Peyer's patch (tissue), 4 donors: ENCODE measurements at regions not wholly inside any gene's neighbourhood (a gene's known extent, or its start where the extent isn't known, plus 50 kb on each side); places are given as distances from the start of the nearest gene placed in this dataset.
"Not testable (repeated sequence)": the region's sequence is repeated elsewhere in the genome, so short reads cannot be mapped to it uniquely, and the experiment has no call there.

Experiments used
- DNase-seq, 3 donors: peaks; one replicate each; pipeline ENCODE4 v3.0.0-alpha.2; 2017 to 2019
- H3K27ac ChIP-seq, 4 donors: fragments of 200-600 bp; sonication (generic); one replicate each; pipeline ENCODE4 v1.5.1; 2016 to 2019
- H3K27me3 ChIP-seq, 2 donors: fragments of 200-600 bp; sonication (generic); one replicate each; pipeline ENCODE4 v1.5.1; 2019
- H3K36me3 ChIP-seq, 3 donors: fragments of 200-600 bp; sonication (generic); one replicate each; pipeline ENCODE4 v1.5.1; 2016 to 2019
- H3K4me1 ChIP-seq, 4 donors: fragments of 200-600 bp; sonication (generic); one replicate each; pipeline ENCODE4 v1.5.1; 2016 to 2019
- H3K4me3 ChIP-seq, 4 donors: fragments of 200-600 bp; sonication (generic); 1 replicate in 3 of 4; 2 replicates in 1 of 4; pipeline ENCODE4 v1.5.1; 2016 to 2019; ENCODE audit warnings: mild to moderate bottlenecking in 1 of 4
- H3K9me3 ChIP-seq, 4 donors: fragments of 200-600 bp; sonication (generic); one replicate each; pipeline ENCODE4 v1.5.1; 2016 to 2019; ENCODE audit warnings: mild to moderate bottlenecking in 1 of 4
- POLR2A ChIP-seq, 2 donors: fragments of 450-650 bp; IDR thresholded peaks; one replicate each; pipeline ENCODE4 v1.5.1; 2017; ENCODE audit warnings: antibody characterized with exemption in 2 of 2, mild to moderate bottlenecking in 2 of 2, moderate library complexity in 2 of 2
- TF ChIP-seq, protein P1 (sequence below), 6 experiments: fragments of 450-650 bp in 4 of 6; fragments of 200-600 bp in 2 of 6; sonication (generic) in 1 of 6; IDR thresholded peaks; one replicate each; pipeline ENCODE4 v1.5.1; 2017 to 2019; ENCODE audit warnings: antibody characterized with exemption in 6 of 6, mild to moderate bottlenecking in 3 of 6, moderate library complexity in 1 of 6

GRCh38 chr7:68977385-68978055 is 620.8 kb upstream of the AUTS2 start:
- Histone ChIP-seq H3K27me3 (no peaks in the 10 kb centered on the region), H3K27ac (no peak overlapping the region), H3K9me3 (no peaks in the 10 kb centered on the region), H3K4me1 (no peaks in the 10 kb centered on the region), H3K4me3 (no peak overlapping the region), H3K36me3 (no peaks in the 10 kb centered on the region)
- TF ChIP-seq, protein P1, sequence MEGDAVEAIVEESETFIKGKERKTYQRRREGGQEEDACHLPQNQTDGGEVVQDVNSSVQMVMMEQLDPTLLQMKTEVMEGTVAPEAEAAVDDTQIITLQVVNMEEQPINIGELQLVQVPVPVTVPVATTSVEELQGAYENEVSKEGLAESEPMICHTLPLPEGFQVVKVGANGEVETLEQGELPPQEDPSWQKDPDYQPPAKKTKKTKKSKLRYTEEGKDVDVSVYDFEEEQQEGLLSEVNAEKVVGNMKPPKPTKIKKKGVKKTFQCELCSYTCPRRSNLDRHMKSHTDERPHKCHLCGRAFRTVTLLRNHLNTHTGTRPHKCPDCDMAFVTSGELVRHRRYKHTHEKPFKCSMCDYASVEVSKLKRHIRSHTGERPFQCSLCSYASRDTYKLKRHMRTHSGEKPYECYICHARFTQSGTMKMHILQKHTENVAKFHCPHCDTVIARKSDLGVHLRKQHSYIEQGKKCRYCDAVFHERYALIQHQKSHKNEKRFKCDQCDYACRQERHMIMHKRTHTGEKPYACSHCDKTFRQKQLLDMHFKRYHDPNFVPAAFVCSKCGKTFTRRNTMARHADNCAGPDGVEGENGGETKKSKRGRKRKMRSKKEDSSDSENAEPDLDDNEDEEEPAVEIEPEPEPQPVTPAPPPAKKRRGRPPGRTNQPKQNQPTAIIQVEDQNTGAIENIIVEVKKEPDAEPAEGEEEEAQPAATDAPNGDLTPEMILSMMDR (IDR thresholded peaks at IDR 0.05) = no peak
- no peak for TF ChIP-seq POLR2A (IDR thresholded peaks at IDR 0.05)
- no peak for DNase-seq

DNA sequence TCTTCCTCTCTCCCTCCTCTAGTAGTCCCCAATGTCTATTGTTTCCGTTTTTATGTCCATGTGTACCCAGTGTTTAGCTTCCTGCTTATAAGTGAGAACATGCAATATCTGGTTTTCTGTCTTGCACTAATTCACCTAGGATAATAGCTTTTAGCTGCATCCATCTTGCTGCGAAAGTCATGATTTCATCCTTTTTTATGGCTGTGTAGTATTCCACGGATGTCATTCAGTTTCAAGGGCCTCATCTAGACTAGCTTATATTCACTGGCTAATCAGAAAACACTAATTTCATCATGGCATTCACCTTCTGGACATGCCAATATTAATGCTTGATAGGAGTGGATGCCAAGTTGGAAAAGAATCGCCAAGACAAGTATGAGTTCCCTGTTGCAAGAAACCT is 619.6 kb upstream of the AUTS2 start:
- TF ChIP-seq POLR2A (IDR thresholded peaks at IDR 0.05) = no peak
- TF ChIP-seq, protein P1 (IDR thresholded peaks at IDR 0.05) = no peak
- Histone ChIP-seq H3K4me3 (no peak overlapping the region), H3K4me1 (no peaks in the 10 kb centered on the region), H3K36me3 (no peaks in the 10 kb centered on the region), H3K27me3 (no peaks in the 10 kb centered on the region), H3K27ac (no peak overlapping the region), H3K9me3 (no peaks in the 10 kb centered on the region)
- DNase-seq = no peak

DNA sequence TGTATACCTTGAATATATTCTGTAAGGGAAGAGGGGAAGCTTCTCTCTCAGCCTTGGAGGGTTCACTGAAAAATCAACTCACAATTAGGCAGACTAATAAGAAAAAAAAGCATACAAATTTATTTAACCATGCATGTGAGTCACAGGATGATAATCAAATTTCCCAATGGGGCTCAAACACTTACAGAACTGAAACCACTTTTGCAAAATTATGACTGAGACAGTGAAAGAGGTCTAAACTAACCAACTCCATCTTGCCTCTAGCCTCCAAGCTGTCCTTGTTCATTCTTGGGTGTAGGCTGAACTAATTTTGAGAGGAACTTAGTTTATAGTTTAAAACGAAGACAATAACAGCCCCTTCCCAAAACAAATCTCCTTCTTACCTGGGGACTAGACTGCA is 618.3 kb upstream of the AUTS2 start:
- H3K9me3 ChIP-seq = no peaks in the 10 kb centered on the region
- H3K4me1 ChIP-seq = no peaks in the 10 kb centered on the region
- H3K36me3 ChIP-seq = no peaks in the 10 kb centered on the region
- TF ChIP-seq POLR2A (IDR thresholded peaks at IDR 0.05) = no peak
- TF ChIP-seq, protein P1 (IDR thresholded peaks at IDR 0.05) = no peak
- no peak overlapping the region for H3K4me3 ChIP-seq
- no peaks in the 10 kb centered on the region for H3K27me3 ChIP-seq
- no peak for DNase-seq
- no peak overlapping the region for H3K27ac ChIP-seq

DNA sequence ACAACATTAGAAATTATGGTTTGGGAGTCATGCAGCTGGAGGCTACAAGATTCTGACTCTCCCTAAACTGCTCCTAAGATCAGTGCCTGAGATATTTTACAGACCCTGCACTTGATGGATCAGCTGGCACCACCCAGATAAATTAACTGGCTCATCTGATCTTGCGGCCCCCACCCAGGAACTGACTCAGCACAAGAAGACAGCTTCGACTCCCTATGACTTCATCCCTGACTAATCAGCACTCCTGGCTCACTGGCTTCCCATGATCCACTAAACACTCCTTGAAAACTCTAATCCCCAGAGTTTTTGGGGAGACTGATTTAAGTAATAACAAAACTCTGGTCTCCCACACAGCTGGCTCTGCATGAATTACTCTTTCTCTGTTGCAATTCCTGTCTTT is 617.8 kb upstream of the AUTS2 start:
- not testable (repeated sequence) for H3K4me1 ChIP-seq, H3K27me3 ChIP-seq, H3K9me3 ChIP-seq, H3K4me3 ChIP-seq, H3K27ac ChIP-seq, DNase-seq, H3K36me3 ChIP-seq

DNA sequence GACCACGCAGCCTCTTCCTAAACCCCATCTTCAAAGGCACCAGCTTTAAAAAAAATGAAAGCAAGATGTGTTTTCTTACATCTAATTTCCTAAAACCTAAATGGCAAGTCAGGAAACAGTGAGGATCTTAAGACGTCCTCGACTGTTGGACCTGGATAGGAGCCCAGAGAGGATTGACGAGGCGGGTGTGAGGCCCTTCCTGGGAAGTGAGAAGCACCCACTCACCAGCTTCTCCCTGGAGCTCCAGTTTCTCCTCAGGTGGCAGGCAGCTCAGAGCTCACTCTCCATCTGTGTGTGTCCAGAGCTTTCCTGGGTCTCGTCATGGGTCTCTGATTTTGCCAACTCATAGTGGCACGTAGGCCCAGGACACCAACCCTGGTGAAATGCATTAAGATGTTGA is 614.0 kb upstream of the AUTS2 start:
- Histone ChIP-seq H3K9me3 (peaks cover 0 to 5% (median 0%) of the 10 kb centered on the region in 4 donors), H3K27ac (no peak overlapping the region), H3K4me1 (no peaks in the 10 kb centered on the region), H3K4me3 (no peak overlapping the region), H3K36me3 (no peaks in the 10 kb centered on the region), H3K27me3 (no peaks in the 10 kb centered on the region)
- DNase-seq = no peak
- TF ChIP-seq POLR2A (IDR thresholded peaks at IDR 0.05) = no peak
- TF ChIP-seq, protein P1 (IDR thresholded peaks at IDR 0.05) = no peak

DNA sequence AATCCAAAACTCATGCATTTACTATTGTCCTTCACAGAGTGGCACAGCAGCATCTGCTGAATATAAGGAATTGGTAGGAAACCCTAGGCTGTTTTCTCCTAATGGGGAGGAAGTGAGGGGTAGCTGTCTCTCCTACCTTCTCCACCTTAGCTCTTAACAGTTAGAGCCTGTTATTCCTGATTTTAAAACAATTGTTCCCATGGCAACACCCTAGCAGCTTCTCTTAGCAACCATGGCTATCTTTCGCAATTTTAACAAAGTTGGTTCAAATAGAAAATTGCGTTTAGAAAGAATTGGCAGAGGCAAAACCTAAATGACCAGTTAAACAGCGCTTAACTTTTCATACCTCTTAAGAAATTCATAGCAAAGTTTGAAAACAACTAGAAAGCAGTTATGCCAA is 603.4 kb upstream of the AUTS2 start:
- no peak overlapping the region for H3K27ac ChIP-seq
- H3K27me3 ChIP-seq = no peaks in the 10 kb centered on the region
- no peaks in the 10 kb centered on the region for H3K36me3 ChIP-seq
- H3K4me1 ChIP-seq = no peaks in the 10 kb centered on the region
- H3K4me3 ChIP-seq = no peak overlapping the region
- DNase-seq = no peak
- peaks cover 0 to 3% (median 0%) of the 10 kb centered on the region in 4 donors for H3K9me3 ChIP-seq
- TF ChIP-seq POLR2A (IDR thresholded peaks at IDR 0.05) = no peak
- TF ChIP-seq, protein P1 (IDR thresholded peaks at IDR 0.05) = no peak
